ENCODE measurements at regions not wholly inside any gene's neighbourhood (a gene's known extent, or its start where the extent isn't known, plus 50 kb on each side); places are given as distances from the start of the nearest gene placed in this dataset.

DNA sequence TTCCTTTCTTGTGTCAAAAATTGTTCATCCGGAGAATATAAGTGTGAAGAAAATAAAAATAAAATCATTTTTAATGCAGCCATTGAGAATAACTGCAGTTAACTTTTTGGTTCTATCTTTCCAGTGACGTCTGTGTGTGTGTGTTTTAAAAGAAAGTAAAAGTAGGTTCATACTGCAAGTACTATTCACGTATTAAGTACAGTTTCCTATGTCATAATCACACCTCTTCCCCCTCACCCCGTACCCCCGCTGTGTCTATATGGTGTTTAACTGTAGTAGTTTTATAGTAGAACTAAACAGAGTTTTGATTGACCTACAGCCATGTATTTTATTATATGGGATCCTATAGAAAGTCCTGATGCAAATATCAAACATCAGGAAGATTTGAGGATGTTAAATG, 78.5 kb upstream of the CLCN4 start:
- dilution Hi-C loops (cut with HindIII; ENCODE audit: low sequenced_read_pairs, unreplicated experiment), result no loop called here

More for the DNA sequence above, 78.5 kb upstream of the CLCN4 start:
- H4K20me1 ChIP-seq (ENCODE audit: insufficient read depth, low read length), result peaks cover 12% of the 10 kb centered on the region
- ATAC-seq (ENCODE audit: low read depth) (no peak), DNase-seq (no peak)
- H3K36me3 ChIP-seq (ENCODE audit: control insufficient read depth, insufficient read depth, low read length), result peaks cover 6% of the 10 kb centered on the region
- no peaks in the 10 kb centered on the region for H3K27me3 ChIP-seq (ENCODE audit: control insufficient read depth, insufficient read depth, low read length)
- H3K9ac ChIP-seq (ENCODE audit: low read depth, low read length), result no peak overlapping the region
- no peak overlapping the region for H3K4me2 ChIP-seq (ENCODE audit: low read depth, low read length)
- H2AFZ ChIP-seq (replicated peaks; ENCODE audit: low read length, poor library complexity), result no peak overlapping the region
- no peak overlapping the region for H2BK15ac ChIP-seq (ENCODE audit: low read depth, low read length)
- POLR2A ChIA-PET (ENCODE audit: unreplicated experiment), result no interaction called here
- no peak overlapping the region for H3K4me3 ChIP-seq (ENCODE audit: insufficient read depth, low read depth, low read length)
- no peak overlapping the region for H3K27ac ChIP-seq (ENCODE audit: insufficient read depth, low read length)
- no peak overlapping the region for H4K91ac ChIP-seq (ENCODE audit: insufficient read depth, low read depth, low read length)
- no peak overlapping the region for H3K23ac ChIP-seq (ENCODE audit: low read depth, low read length)
- no peak overlapping the region for H2AK5ac ChIP-seq (ENCODE audit: low read depth, low read length)
- H3K4me1 ChIP-seq (ENCODE audit: control insufficient read depth, insufficient read depth, low read length), result peaks cover 5% of the 10 kb centered on the region
- no peak overlapping the region for H3K4ac ChIP-seq (ENCODE audit: low read depth, low read length)
- H3K79me1 ChIP-seq (ENCODE audit: low read depth in 1 of 2, low read length in 2 of 2), result peaks cover 6 to 42% of the 10 kb centered on the region in 2 experiments
- H2BK20ac ChIP-seq (ENCODE audit: low read depth, low read length), result no peak overlapping the region
- no peak overlapping the region for H2AK9ac ChIP-seq (replicated peaks; ENCODE audit: low read depth, low read length, poor library complexity)
- no peak overlapping the region for H3K56ac ChIP-seq (ENCODE audit: extremely low read depth, insufficient read depth, low read length)
- TF ChIP-seq, protein P1, sequence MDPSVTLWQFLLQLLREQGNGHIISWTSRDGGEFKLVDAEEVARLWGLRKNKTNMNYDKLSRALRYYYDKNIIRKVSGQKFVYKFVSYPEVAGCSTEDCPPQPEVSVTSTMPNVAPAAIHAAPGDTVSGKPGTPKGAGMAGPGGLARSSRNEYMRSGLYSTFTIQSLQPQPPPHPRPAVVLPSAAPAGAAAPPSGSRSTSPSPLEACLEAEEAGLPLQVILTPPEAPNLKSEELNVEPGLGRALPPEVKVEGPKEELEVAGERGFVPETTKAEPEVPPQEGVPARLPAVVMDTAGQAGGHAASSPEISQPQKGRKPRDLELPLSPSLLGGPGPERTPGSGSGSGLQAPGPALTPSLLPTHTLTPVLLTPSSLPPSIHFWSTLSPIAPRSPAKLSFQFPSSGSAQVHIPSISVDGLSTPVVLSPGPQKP (IDR thresholded peaks at IDR 0.05; ENCODE audit: borderline replicate concordance, low read depth, low read length), result no peak
- TF ChIP-seq BHLHE40 (IDR thresholded peaks at IDR 0.05; ENCODE audit: low read depth, low read length) (no peak), SMC3 (IDR thresholded peaks at IDR 0.05; ENCODE audit: low read depth, low read length) (no peak), RAD21 (IDR thresholded peaks at IDR 0.05; ENCODE audit: low read length) (no peak), FOS (IDR thresholded peaks at IDR 0.05; ENCODE audit: low read depth, low read length) (no peak), CEBPB (IDR thresholded peaks at IDR 0.05; ENCODE audit: low read depth, low read length) (no peak), NFE2L2 (IDR thresholded peaks at IDR 0.05; ENCODE audit: low read depth, low read length) (no peak), RFX5 (IDR thresholded peaks at IDR 0.05; ENCODE audit: low read depth, low read length) (no peak), MAFK (IDR thresholded peaks at IDR 0.05; ENCODE audit: low read depth, low read length) (no peak), MXI1 (IDR thresholded peaks at IDR 0.05; ENCODE audit: borderline replicate concordance, low read depth, low read length) (no peak), POLR2A (IDR thresholded peaks at IDR 0.05; ENCODE audit: low read depth, low read length) (no peak), MAZ (IDR thresholded peaks at IDR 0.05; ENCODE audit: borderline replicate concordance, low read depth, low read length) (no peak)
- TF ChIP-seq, protein P2, sequence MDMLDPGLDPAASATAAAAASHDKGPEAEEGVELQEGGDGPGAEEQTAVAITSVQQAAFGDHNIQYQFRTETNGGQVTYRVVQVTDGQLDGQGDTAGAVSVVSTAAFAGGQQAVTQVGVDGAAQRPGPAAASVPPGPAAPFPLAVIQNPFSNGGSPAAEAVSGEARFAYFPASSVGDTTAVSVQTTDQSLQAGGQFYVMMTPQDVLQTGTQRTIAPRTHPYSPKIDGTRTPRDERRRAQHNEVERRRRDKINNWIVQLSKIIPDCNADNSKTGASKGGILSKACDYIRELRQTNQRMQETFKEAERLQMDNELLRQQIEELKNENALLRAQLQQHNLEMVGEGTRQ (IDR thresholded peaks at IDR 0.05; ENCODE audit: low read depth, low read length), result no peak
- TF ChIP-seq, protein P3, sequence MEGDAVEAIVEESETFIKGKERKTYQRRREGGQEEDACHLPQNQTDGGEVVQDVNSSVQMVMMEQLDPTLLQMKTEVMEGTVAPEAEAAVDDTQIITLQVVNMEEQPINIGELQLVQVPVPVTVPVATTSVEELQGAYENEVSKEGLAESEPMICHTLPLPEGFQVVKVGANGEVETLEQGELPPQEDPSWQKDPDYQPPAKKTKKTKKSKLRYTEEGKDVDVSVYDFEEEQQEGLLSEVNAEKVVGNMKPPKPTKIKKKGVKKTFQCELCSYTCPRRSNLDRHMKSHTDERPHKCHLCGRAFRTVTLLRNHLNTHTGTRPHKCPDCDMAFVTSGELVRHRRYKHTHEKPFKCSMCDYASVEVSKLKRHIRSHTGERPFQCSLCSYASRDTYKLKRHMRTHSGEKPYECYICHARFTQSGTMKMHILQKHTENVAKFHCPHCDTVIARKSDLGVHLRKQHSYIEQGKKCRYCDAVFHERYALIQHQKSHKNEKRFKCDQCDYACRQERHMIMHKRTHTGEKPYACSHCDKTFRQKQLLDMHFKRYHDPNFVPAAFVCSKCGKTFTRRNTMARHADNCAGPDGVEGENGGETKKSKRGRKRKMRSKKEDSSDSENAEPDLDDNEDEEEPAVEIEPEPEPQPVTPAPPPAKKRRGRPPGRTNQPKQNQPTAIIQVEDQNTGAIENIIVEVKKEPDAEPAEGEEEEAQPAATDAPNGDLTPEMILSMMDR (conservative IDR thresholded peaks at IDR 0.05; ENCODE audit: low read depth, low read length), result no peak
- CTCF ChIA-PET, result interaction anchor here (1.4 kb wide), 1 partner anchor 42 kb away, joined by 3 read pairs; no protein-coding TSS in a partner anchor
- H3K18ac ChIP-seq (ENCODE audit: low read depth, low read length), result no peak overlapping the region
- H2BK5ac ChIP-seq (ENCODE audit: low read depth, low read length, poor library complexity, severe bottlenecking), result no peak overlapping the region
- no peak overlapping the region for H3K14ac ChIP-seq (replicated peaks; ENCODE audit: low read depth, low read length)
- H4K8ac ChIP-seq (ENCODE audit: low read depth in 2 of 2, low read length in 2 of 2), result no peak overlapping the region
- no peak overlapping the region for H4K5ac ChIP-seq (ENCODE audit: low read depth, low read length)
- peaks cover 7% of the 10 kb centered on the region; the same call in 1 of the 2 replicates for H3K9me1 ChIP-seq (ENCODE audit: insufficient read depth, low read length)
- WGBS, 2 experiments (ENCODE audit: extremely low coverage in 2 of 2, insufficient read length in 1 of 2), result no CpG with 5 or more reads among the region's 5 CpGs
- BruUV-seq (replicated peaks), result no TSS peak
- in situ Hi-C loops (cut with MboI; ENCODE audit: low sequenced_read_pairs), result no loop called here
- intact Hi-C loops (cut with micrococcal nuclease), result no loop called here
- H2BK120ac ChIP-seq (ENCODE audit: low read depth, low read length), result no peak overlapping the region
- no peaks in the 10 kb centered on the region for H3K9me3 ChIP-seq (ENCODE audit: control insufficient read depth, insufficient read depth, low read length)

Measured in IMR-90 (cell line).